Transverse colon (tissue), 4 donors: ENCODE measurements at regions not wholly inside any gene's neighbourhood (a gene's known extent, or its start where the extent isn't known, plus 50 kb on each side); places are given as distances from the start of the nearest gene placed in this dataset.

ENCODE experiments used
- CTCF ChIP-seq, 5 experiments: fragments of 200-600 bp in 3 of 5; fragments of 450-650 bp in 2 of 5; sonication (generic) in 3 of 5; IDR thresholded peaks; 1 replicate in 2 of 5; 2 replicates in 3 of 5; pipeline ENCODE4 v1.5.1; 2016 to 2017; ENCODE audit warnings: antibody characterized with exemption in 5 of 5, inconsistent platforms in 3 of 5, mild to moderate bottlenecking in 2 of 5, moderate library complexity in 1 of 5
- EP300 ChIP-seq: sonication (generic); formaldehyde crosslinking; IDR thresholded peaks from one replicate; pipeline ENCODE4 v1.6.1; 2017; ENCODE audit warnings: antibody characterized with exemption, low read depth
- POLR2AphosphoS5 ChIP-seq, 3 donors: sonication (generic); formaldehyde crosslinking; IDR thresholded peaks; one replicate each; pipeline ENCODE4 v1.6.1; 2016; ENCODE audit warnings: antibody characterized with exemption in 3 of 3

- TF ChIP-seq CTCF (IDR thresholded peaks at IDR 0.05) (no peak), POLR2AphosphoS5 (IDR thresholded peaks at IDR 0.05) (no peak), EP300 (no peak)
Observed at GRCh38 chr13:34364633-34365032, 546.7 kb downstream of the RFC3 start.
